Neural cell (in vitro differentiated cells): ENCODE measurements at regions not wholly inside any gene's neighbourhood (a gene's known extent, or its start where the extent isn't known, plus 50 kb on each side); places are given as distances from the start of the nearest gene placed in this dataset.

Experiments used
- H2AFZ ChIP-seq: fragments of 200-600, 300-800 bp; sonication (generic), shearing (Covaris generic); 2 replicates; pipeline ENCODE4 v1.6.0; 2014; ENCODE audit warnings: low read depth, mild to moderate bottlenecking, antibody characterized with exemption, low read length, moderate library complexity
- H3F3A ChIP-seq: fragments of 200-600 bp; shearing (Covaris generic); 2 replicates; pipeline ENCODE4 v1.6.1; 2016; ENCODE audit warnings: mild to moderate bottlenecking, moderate library complexity, mixed read lengths, antibody characterized with exemption, low read length; ENCODE audit not compliant: insufficient read depth, poor library complexity, severe bottlenecking
- H3K27ac ChIP-seq: fragments of 200-600, 300-800 bp; sonication (generic), shearing (Covaris generic); 2 replicates; pipeline ENCODE4 v1.5.1; 2014; ENCODE audit warnings: mild to moderate bottlenecking, low read length, moderate library complexity
- H3K27me3 ChIP-seq: fragments of 300-800, 200-600 bp; sonication (generic), shearing (Covaris generic); 2 replicates; pipeline ENCODE4 v1.6.0; 2014; ENCODE audit warnings: mild to moderate bottlenecking, low read depth, low read length, moderate library complexity; ENCODE audit not compliant: insufficient read depth
- H3K36me3 ChIP-seq: fragments of 300-800, 200-600 bp; sonication (generic), shearing (Covaris generic); 2 replicates; pipeline ENCODE4 v1.5.1; 2014; ENCODE audit warnings: mild to moderate bottlenecking, antibody characterized with exemption, low read length, moderate library complexity; ENCODE audit not compliant: insufficient read depth
- H3K4me2 ChIP-seq: fragments of 300-800, 200-600 bp; sonication (generic), shearing (Covaris generic); 2 replicates; pipeline ENCODE4 v1.6.0; 2014; ENCODE audit warnings: mild to moderate bottlenecking, low read length
- H3K4me3 ChIP-seq: fragments of 300-800, 200-600 bp; sonication (generic), shearing (Covaris generic); 2 replicates; pipeline ENCODE4 v1.5.1; 2014; ENCODE audit warnings: mild to moderate bottlenecking, low read length, moderate library complexity
- H3K79me2 ChIP-seq: fragments of 200-600 bp; shearing (Covaris generic); replicated peaks from 2 replicates; pipeline ENCODE4 v1.6.0; 2014; ENCODE audit warnings: mild to moderate bottlenecking, low read length, moderate library complexity; ENCODE audit not compliant: insufficient read depth
- H3K9ac ChIP-seq: fragments of 300-800, 200-600 bp; sonication (generic), shearing (Covaris generic); 2 replicates; pipeline ENCODE4 v1.6.1; 2016; ENCODE audit warnings: mild to moderate bottlenecking, low read length, mixed read lengths
- H3K9me2 ChIP-seq: fragments of 200-600 bp; shearing (Covaris generic); 2 replicates; pipeline ENCODE4 v1.6.1; 2016; ENCODE audit warnings: mild to moderate bottlenecking, low read length, mixed read lengths; ENCODE audit not compliant: insufficient read depth
- H3K9me3 ChIP-seq: fragments of 200-600, 300-800 bp; sonication (generic), shearing (Covaris generic); 2 replicates; pipeline ENCODE4 v1.6.1; 2016; ENCODE audit warnings: mild to moderate bottlenecking, mixed run types, low read length, moderate library complexity, mixed read lengths
- H4K20me1 ChIP-seq: fragments of 200-600 bp; shearing (Covaris generic); 2 replicates; pipeline ENCODE4 v1.6.1; 2016; ENCODE audit warnings: mild to moderate bottlenecking, mixed run types; ENCODE audit not compliant: insufficient read depth
- CTCF ChIP-seq: fragments of 450-650 bp; IDR thresholded peaks from 2 replicates; pipeline ENCODE4 v1.5.1; 2014; ENCODE audit warnings: antibody characterized with exemption, mild to moderate bottlenecking, moderate library complexity; ENCODE audit not compliant: poor library complexity, severe bottlenecking
- EP300 ChIP-seq: fragments of 450-650 bp; conservative IDR thresholded peaks from 2 replicates; pipeline ENCODE4 v1.6.1; 2014; ENCODE audit warnings: antibody characterized with exemption, mild to moderate bottlenecking, moderate library complexity; ENCODE audit not compliant: poor library complexity, severe bottlenecking
- EZH2 ChIP-seq: fragments of 200-600, 300-800 bp; shearing (Covaris generic), sonication (generic); IDR thresholded peaks from 2 replicates; pipeline ENCODE4 v1.6.1; 2014; ENCODE audit warnings: antibody characterized with exemption, low read length, borderline replicate concordance, mild to moderate bottlenecking; ENCODE audit not compliant: insufficient read depth, poor library complexity, severe bottlenecking
- MXI1 ChIP-seq: fragments of 450-650 bp; conservative IDR thresholded peaks from 2 replicates; pipeline ENCODE4 v1.6.1; 2014; ENCODE audit warnings: antibody characterized with exemption, mild to moderate bottlenecking; ENCODE audit not compliant: poor library complexity, severe bottlenecking
- POLR2AphosphoS5 ChIP-seq: IDR thresholded peaks from 2 replicates; pipeline ENCODE4 v1.6.1; 2012
- RAD21 ChIP-seq: fragments of 450-650 bp; conservative IDR thresholded peaks from 2 replicates; pipeline ENCODE4 v1.6.1; 2014; ENCODE audit warnings: antibody characterized with exemption, mild to moderate bottlenecking, moderate library complexity
- REST ChIP-seq: IDR thresholded peaks from 2 replicates; pipeline ENCODE4 v1.6.1; 2012; ENCODE audit warnings: borderline replicate concordance
- SMC3 ChIP-seq: fragments of 450-650 bp; conservative IDR thresholded peaks from 2 replicates; pipeline ENCODE4 v1.6.1; 2014; ENCODE audit warnings: antibody characterized with exemption, mild to moderate bottlenecking, moderate library complexity; ENCODE audit not compliant: poor library complexity
- TAF1 ChIP-seq: IDR thresholded peaks from 2 replicates; pipeline ENCODE4 v1.6.1; 2012; ENCODE audit warnings: low read depth

- Histone ChIP-seq H3K9me3 (no peaks in the 10 kb centered on the region), H3F3A (no peaks in the 10 kb centered on the region), H3K9ac (no peak overlapping the region), H3K4me3 (no peak overlapping the region), H3K27me3 (no peaks in the 10 kb centered on the region), H3K36me3 (no peaks in the 10 kb centered on the region), H3K9me2 (no peaks in the 10 kb centered on the region), H4K20me1 (no peaks in the 10 kb centered on the region), H3K4me2 (no peak overlapping the region), H3K79me2 (no peaks in the 10 kb centered on the region), H3K27ac (no peak overlapping the region), H2AFZ (no peak overlapping the region)
- TF ChIP-seq MXI1, result no peak
- no peak for TF ChIP-seq REST
- no peak for TF ChIP-seq TAF1
- TF ChIP-seq EZH2, result no peak
- no peak for TF ChIP-seq RAD21
- TF ChIP-seq EP300, result no peak
- no peak for TF ChIP-seq SMC3
Observed at GRCh38 chr9:115914291-115914690, 239.3 kb upstream of the PAPPA start.

GRCh38 chr9:115921301-115921700 lies 232.3 kb upstream of the PAPPA start:
- TF ChIP-seq RAD21 (no peak), EZH2 (no peak), REST (no peak), CTCF (no peak), TAF1 (no peak), EP300 (no peak), MXI1 (no peak), SMC3 (no peak), POLR2AphosphoS5 (no peak)
- Histone ChIP-seq H3K4me2 (no peak overlapping the region), H3K27ac (no peak overlapping the region), H3K79me2 (no peaks in the 10 kb centered on the region), H2AFZ (no peak overlapping the region), H3K36me3 (no peaks in the 10 kb centered on the region), H3K9me3 (no peaks in the 10 kb centered on the region), H3K9me2 (no peaks in the 10 kb centered on the region), H4K20me1 (no peaks in the 10 kb centered on the region), H3K4me3 (no peak overlapping the region), H3K9ac (no peak overlapping the region), H3F3A (no peaks in the 10 kb centered on the region), H3K27me3 (no peaks in the 10 kb centered on the region)
